Keratinocyte (primary cell): ENCODE measurements at regions not wholly inside any gene's neighbourhood (a gene's known extent, or its start where the extent isn't known, plus 50 kb on each side); places are given as distances from the start of the nearest gene placed in this dataset.

Experiments used
- DNase-seq: peaks from one replicate; pipeline ENCODE4 v3.0.0-alpha.2; 2011; ENCODE audit warnings: low read depth, missing footprints, low spot score
- FAIRE-seq: peaks from 2 replicates; lab custom pipeline; 2011; peaks lifted over from hg19 to GRCh38; lab: Jason Lieb, UNC
- H2AFZ ChIP-seq: 2 replicates; pipeline ENCODE4 v1.6.0; 2012; ENCODE audit warnings: low read length, control low read depth, inconsistent platforms; ENCODE audit not compliant: control insufficient read depth
- H3K27ac ChIP-seq: 2 replicates; pipeline ENCODE4 v1.5.1; 2011; ENCODE audit warnings: low read length; ENCODE audit not compliant: control insufficient read depth, insufficient read depth
- H3K27me3 ChIP-seq: 3 replicates; pipeline ENCODE4 v1.6.0; 2011; ENCODE audit warnings: low read length; ENCODE audit not compliant: control insufficient read depth, insufficient read depth; ENCODE audit errors: extremely low read depth
- H3K36me3 ChIP-seq, 2 experiments: 2 replicates in 1 of 2; 3 replicates in 1 of 2; pipeline ENCODE4 v1.5.1; 2011; ENCODE audit warnings: low read length in 2 of 2, mild to moderate bottlenecking in 1 of 2; ENCODE audit not compliant: control insufficient read depth in 2 of 2, insufficient read depth in 2 of 2; ENCODE audit errors: extremely low read depth in 1 of 2
- H3K4me1 ChIP-seq: 3 replicates; pipeline ENCODE4 v1.5.1; 2011; ENCODE audit warnings: low read length; ENCODE audit not compliant: control insufficient read depth, insufficient read depth; ENCODE audit errors: extremely low read depth
- H3K4me2 ChIP-seq: 3 replicates; pipeline ENCODE4 v1.6.0; 2011; ENCODE audit warnings: low read depth, low read length; ENCODE audit not compliant: control insufficient read depth, insufficient read depth; ENCODE audit errors: extremely low read depth
- H3K4me3 ChIP-seq, 3 experiments: fragments of 200-600 bp in 1 of 3; sonication (generic) in 1 of 3; 2 replicates in 2 of 3; 3 replicates in 1 of 3; pipeline ENCODE4 v1.5.1; 2011 to 2016; ENCODE audit warnings: low read length in 3 of 3, mild to moderate bottlenecking in 3 of 3, control low read depth in 2 of 3, inconsistent platforms in 1 of 3, low read depth in 1 of 3, mixed read lengths in 1 of 3, mixed run types in 1 of 3, moderate library complexity in 1 of 3; ENCODE audit not compliant: control insufficient read depth in 2 of 3, insufficient read depth in 2 of 3; ENCODE audit errors: extremely low read depth in 1 of 3
- H3K79me2 ChIP-seq: 2 replicates; pipeline ENCODE4 v1.6.0; 2012; ENCODE audit warnings: low read length; ENCODE audit not compliant: control insufficient read depth, insufficient read depth
- H3K9ac ChIP-seq: 3 replicates; pipeline ENCODE4 v1.6.0; 2011; ENCODE audit warnings: low read length; ENCODE audit not compliant: control insufficient read depth, insufficient read depth; ENCODE audit errors: extremely low read depth
- H3K9me1 ChIP-seq: 3 replicates; pipeline ENCODE4 v1.6.0; 2011; ENCODE audit warnings: low read length; ENCODE audit not compliant: control insufficient read depth, insufficient read depth; ENCODE audit errors: extremely low read depth
- H3K9me3 ChIP-seq: 2 replicates; pipeline ENCODE4 v1.5.1; 2012; ENCODE audit warnings: low read depth, low read length; ENCODE audit not compliant: control insufficient read depth
- H4K20me1 ChIP-seq: 3 replicates; pipeline ENCODE4 v1.6.0; 2011; ENCODE audit warnings: low read length; ENCODE audit not compliant: control insufficient read depth, insufficient read depth; ENCODE audit errors: extremely low read depth
- CTCF ChIP-seq, 3 experiments: IDR thresholded peaks in 1 of 3; conservative IDR thresholded peaks in 1 of 3; optimal IDR thresholded peaks in 1 of 3; 2 replicates in 2 of 3; 3 replicates in 1 of 3; pipeline versions ENCODE3 to v1.5.1; 2011; ENCODE audit warnings: low read length in 3 of 3, mild to moderate bottlenecking in 3 of 3, moderate library complexity in 2 of 3, control low read depth in 1 of 3, inconsistent platforms in 1 of 3; ENCODE audit not compliant: insufficient read depth in 2 of 3; ENCODE audit errors: extremely low read depth in 1 of 3
- EZH2 ChIP-seq: IDR thresholded peaks from one replicate; pipeline ENCODE4 v1.6.1; 2012; ENCODE audit warnings: inconsistent platforms, mild to moderate bottlenecking, low read length, moderate library complexity
- dilution Hi-C: fragments of 300-500 bp; cut with MboI; formaldehyde crosslinking; loops from one replicate; pipeline ENCODE4 v1.7.0; 2020; ENCODE audit warnings: low sequenced_read_pairs; ENCODE audit not compliant: extremely low pct_ligation_motif_present

GRCh38 chr21:26307640-26308039 is 137.1 kb upstream of the APP start:
- no peak for TF ChIP-seq CTCF (optimal IDR thresholded peaks at IDR 0.05 in 1 of 3, IDR thresholded peaks at IDR 0.05 in 1 of 3, conservative IDR thresholded peaks at IDR 0.05 in 1 of 3; ENCODE audit: extremely low read depth in 1 of 3, insufficient read depth in 2 of 3, low read length in 3 of 3)
- no peak for TF ChIP-seq EZH2
- Histone ChIP-seq H3K4me3 (no peak overlapping the region), H3K9me3 (no peaks in the 10 kb centered on the region), H3K9ac (no peak overlapping the region), H2AFZ (no peak overlapping the region), H3K4me2 (no peak overlapping the region), H3K79me2 (no peaks in the 10 kb centered on the region), H3K27ac (no peak overlapping the region), H3K27me3 (no peaks in the 10 kb centered on the region), H4K20me1 (no peaks in the 10 kb centered on the region), H3K4me1 (no peaks in the 10 kb centered on the region), H3K9me1 (no peaks in the 10 kb centered on the region), H3K36me3 (no peaks in the 10 kb centered on the region)
- dilution Hi-C loops, result no loop called here
- no peak for DNase-seq
- FAIRE-seq, result no peak

GRCh38 chr21:26297851-26298250 is 127.3 kb upstream of the APP start:
- DNase-seq, result no peak
- no peak overlapping the region for H3K4me2 ChIP-seq
- no peak overlapping the region for H2AFZ ChIP-seq
- dilution Hi-C loops, result no loop called here
- H3K9me1 ChIP-seq, result no peaks in the 10 kb centered on the region
- H3K79me2 ChIP-seq, result no peaks in the 10 kb centered on the region
- H3K27me3 ChIP-seq, result no peaks in the 10 kb centered on the region
- FAIRE-seq, result no peak
- H3K4me1 ChIP-seq, result no peaks in the 10 kb centered on the region
- no peak overlapping the region for H3K4me3 ChIP-seq
- no peaks in the 10 kb centered on the region for H3K9me3 ChIP-seq
- no peaks in the 10 kb centered on the region for H4K20me1 ChIP-seq
- no peaks in the 10 kb centered on the region for H3K36me3 ChIP-seq
- TF ChIP-seq EZH2, result no peak
- H3K27ac ChIP-seq, result no peak overlapping the region
- H3K9ac ChIP-seq, result no peak overlapping the region

- Histone ChIP-seq H3K4me2 (no peak overlapping the region), H3K27ac (no peak overlapping the region), H4K20me1 (no peaks in the 10 kb centered on the region), H3K4me3 (no peak overlapping the region), H3K9me3 (no peaks in the 10 kb centered on the region), H2AFZ (no peak overlapping the region), H3K36me3 (no peaks in the 10 kb centered on the region), H3K27me3 (no peaks in the 10 kb centered on the region), H3K9me1 (no peaks in the 10 kb centered on the region), H3K4me1 (no peaks in the 10 kb centered on the region), H3K9ac (no peak overlapping the region), H3K79me2 (no peaks in the 10 kb centered on the region)
- no peak for TF ChIP-seq EZH2
- no peak for TF ChIP-seq CTCF (optimal IDR thresholded peaks at IDR 0.05 in 1 of 3, IDR thresholded peaks at IDR 0.05 in 1 of 3, conservative IDR thresholded peaks at IDR 0.05 in 1 of 3; ENCODE audit: extremely low read depth in 1 of 3, insufficient read depth in 2 of 3, low read length in 3 of 3)
- dilution Hi-C loops, result no loop called here
- FAIRE-seq, result no peak
- DNase-seq, result no peak
Measured at GRCh38 chr21:26293141-26293946, 122.8 kb upstream of the APP start.
